ENCODE measurements at regions not wholly inside any gene's neighbourhood (a gene's known extent, or its start where the extent isn't known, plus 50 kb on each side); places are given as distances from the start of the nearest gene placed in this dataset.

DNA sequence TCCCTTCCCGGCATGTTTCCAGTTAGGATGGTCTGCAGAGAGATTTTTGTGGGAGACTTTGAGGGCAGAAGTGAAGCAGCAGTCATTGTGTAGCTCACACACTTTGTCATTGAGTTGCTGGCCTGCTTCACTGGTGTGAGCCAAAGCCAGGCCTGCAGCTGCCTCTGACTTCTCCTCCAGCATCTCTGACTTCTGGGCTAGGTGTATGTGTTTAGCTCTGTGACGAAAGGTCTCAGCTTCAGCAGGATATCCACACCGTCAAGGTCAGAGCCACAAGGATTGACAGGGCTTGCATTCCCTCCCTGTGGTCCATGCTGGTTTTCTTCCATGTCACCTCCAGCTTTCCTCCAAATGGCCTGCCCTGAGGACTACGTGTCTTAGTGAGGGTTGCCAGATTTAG, 57.1 kb upstream of the OSBPL11 start:
- no peak overlapping the region for H2AFZ ChIP-seq
- in situ Hi-C loops (cut with MboI), result no loop called here

DNA sequence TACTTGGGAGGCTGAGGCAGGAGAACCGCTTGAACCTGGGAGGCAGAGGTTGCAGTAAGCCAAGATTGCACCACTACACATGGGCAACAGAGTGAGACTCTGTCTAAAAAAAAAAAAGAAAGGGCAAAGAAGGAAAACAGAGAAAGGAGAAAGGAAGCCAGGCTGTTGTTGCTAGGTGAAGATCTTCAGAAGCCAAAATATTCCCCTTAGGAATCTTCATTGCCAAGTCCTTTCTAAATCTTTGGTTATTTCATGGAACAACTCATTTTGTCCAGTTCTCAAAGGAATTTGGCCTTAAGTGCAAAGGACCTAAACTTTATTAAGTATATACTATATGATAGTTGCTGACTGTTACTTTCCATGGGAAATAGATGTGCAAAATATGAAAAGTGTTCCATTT, 59.2 kb upstream of the OSBPL11 start:
- in situ Hi-C loops (cut with MboI), result no loop called here
- no peak overlapping the region for H2AFZ ChIP-seq

More for the DNA sequence above, 57.1 kb upstream of the OSBPL11 start:
- no peaks in the 10 kb centered on the region for H3F3A ChIP-seq (ENCODE audit: insufficient read depth)
- no peak overlapping the region for H3K4me2 ChIP-seq (ENCODE audit: unreplicated experiment)
- H3K36me3 ChIP-seq (ENCODE audit: low read depth), result no peaks in the 10 kb centered on the region
- no peak overlapping the region for H3K9ac ChIP-seq
- no peak for DNase-seq
- H3K27ac ChIP-seq, result no peak overlapping the region
- H3K4me3 ChIP-seq, result no peak overlapping the region
- H3K9me3 ChIP-seq (ENCODE audit: low read depth), result no peaks in the 10 kb centered on the region
- no peaks in the 10 kb centered on the region for H3K79me2 ChIP-seq (ENCODE audit: insufficient read depth)
- 0 out of 2 replicates have a peak, but pooled peaks cover 4% of the 10 kb centered on the region for H3K9me2 ChIP-seq (ENCODE audit: insufficient read depth)
- H3K27me3 ChIP-seq (replicated peaks; ENCODE audit: insufficient read depth), result no peaks in the 10 kb centered on the region
- TF ChIP-seq EZH2phosphoT487 (IDR thresholded peaks at IDR 0.05; ENCODE audit: insufficient read depth, low read depth) (no peak), EZH2 (IDR thresholded peaks at IDR 0.05; ENCODE audit: insufficient read depth, poor library complexity, severe bottlenecking) (no peak)
- H3K4me1 ChIP-seq (ENCODE audit: insufficient read depth), result peaks cover 5% of the 10 kb centered on the region
- H4K20me1 ChIP-seq (ENCODE audit: insufficient read depth), result no peaks in the 10 kb centered on the region
- whole genome bisulfite sequencing, 2 experiments (ENCODE audit: low coverage in 1 of 2, low lambda C conversion rate in 2 of 2, missing lambda C conversion rate in 2 of 2), result 83 to 86% methylated on average over 4 of the region's 4 CpGs

DNA sequence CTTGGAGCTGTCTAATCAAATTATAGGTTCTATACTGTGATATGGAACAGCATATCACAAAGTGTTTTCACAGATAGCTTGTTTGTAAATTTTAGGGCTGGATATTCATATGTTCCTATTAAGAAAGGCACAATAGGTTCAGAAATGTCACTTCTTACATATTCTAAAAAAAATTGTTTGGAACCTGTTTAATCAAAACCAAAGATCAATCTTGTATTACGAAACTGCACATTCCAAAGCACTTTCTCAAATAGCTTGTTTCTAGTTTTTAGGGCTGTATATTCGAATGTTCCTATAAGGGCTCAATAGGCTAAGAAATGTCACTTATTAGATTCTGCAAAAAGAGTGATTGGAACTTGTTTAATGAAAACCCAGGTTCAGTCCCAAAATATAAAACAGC, 67.4 kb upstream of the OSBPL11 start:
- Histone ChIP-seq H3K36me3 (ENCODE audit: low read depth) (no peaks in the 10 kb centered on the region), H3K9me3 (ENCODE audit: low read depth) (no peaks in the 10 kb centered on the region), H3K9ac (no peak overlapping the region), H3K27ac (no peak overlapping the region), H3K4me2 (ENCODE audit: unreplicated experiment) (peak overlapping the region; percentile 30), H3K4me3 (no peak overlapping the region), H3K79me2 (ENCODE audit: insufficient read depth) (no peaks in the 10 kb centered on the region), H3K9me2 (ENCODE audit: insufficient read depth) (no peaks in the 10 kb centered on the region), H3K4me1 (ENCODE audit: insufficient read depth) (peaks cover 11% of the 10 kb centered on the region), H2AFZ (no peak overlapping the region), H3K27me3 (replicated peaks; ENCODE audit: insufficient read depth) (no peaks in the 10 kb centered on the region), H3F3A (ENCODE audit: insufficient read depth) (no peaks in the 10 kb centered on the region; the same call in 1 of the 2 replicates), H4K20me1 (ENCODE audit: insufficient read depth) (no peaks in the 10 kb centered on the region)
- WGBS, 2 experiments (ENCODE audit: low coverage in 1 of 2, low lambda C conversion rate in 2 of 2, missing lambda C conversion rate in 2 of 2), result 37 to 43% methylated on average over 2 of the region's 2 CpGs
- DNase-seq, result peak; percentile 50
- TF ChIP-seq EZH2 (IDR thresholded peaks at IDR 0.05; ENCODE audit: insufficient read depth, poor library complexity, severe bottlenecking) (no peak), EZH2phosphoT487 (IDR thresholded peaks at IDR 0.05; ENCODE audit: insufficient read depth, low read depth) (no peak)
- in situ Hi-C loops (cut with MboI), result no loop called here

More for the DNA sequence above, 59.2 kb upstream of the OSBPL11 start:
- no peaks in the 10 kb centered on the region for H3F3A ChIP-seq (ENCODE audit: insufficient read depth)
- no peak overlapping the region for H3K27ac ChIP-seq
- 0 out of 2 replicates have a peak, but pooled peaks cover 4% of the 10 kb centered on the region for H3K9me2 ChIP-seq (ENCODE audit: insufficient read depth)
- no peaks in the 10 kb centered on the region for H3K9me3 ChIP-seq (ENCODE audit: low read depth)
- no peaks in the 10 kb centered on the region for H4K20me1 ChIP-seq (ENCODE audit: insufficient read depth)
- H3K9ac ChIP-seq, result no peak overlapping the region
- no peak for TF ChIP-seq EZH2 (IDR thresholded peaks at IDR 0.05; ENCODE audit: insufficient read depth, poor library complexity, severe bottlenecking)
- no peak for TF ChIP-seq EZH2phosphoT487 (IDR thresholded peaks at IDR 0.05; ENCODE audit: insufficient read depth, low read depth)
- no peak for DNase-seq
- no peaks in the 10 kb centered on the region for H3K36me3 ChIP-seq (ENCODE audit: low read depth)
- H3K79me2 ChIP-seq (ENCODE audit: insufficient read depth), result no peaks in the 10 kb centered on the region
- no peak overlapping the region for H3K4me3 ChIP-seq
- 89 to 100% methylated on average over 1 of the region's 1 CpG for WGBS, 2 experiments (ENCODE audit: low coverage in 1 of 2, low lambda C conversion rate in 2 of 2, missing lambda C conversion rate in 2 of 2)
- H3K27me3 ChIP-seq (replicated peaks; ENCODE audit: insufficient read depth), result no peaks in the 10 kb centered on the region
- H3K4me2 ChIP-seq (ENCODE audit: unreplicated experiment), result no peak overlapping the region
- peaks cover 5% of the 10 kb centered on the region for H3K4me1 ChIP-seq (ENCODE audit: insufficient read depth)

DNA sequence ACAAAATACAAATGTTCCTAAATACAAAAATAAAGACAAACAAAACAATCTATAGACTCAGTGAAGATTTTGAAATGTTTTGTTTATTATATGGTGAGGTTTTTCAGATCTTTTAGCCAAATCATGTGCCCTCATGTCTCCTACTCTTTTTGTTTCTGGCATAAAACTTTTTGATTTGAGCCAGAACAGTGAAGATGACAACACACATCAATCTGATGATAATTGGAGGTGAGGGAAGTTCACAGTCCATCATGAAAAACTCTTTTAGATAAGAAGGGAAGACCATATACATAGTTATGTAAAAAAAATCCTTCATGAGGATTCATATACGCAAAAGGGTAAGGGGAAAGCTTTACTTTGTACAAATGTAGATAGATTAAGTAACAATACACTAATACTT, 75.1 kb upstream of the OSBPL11 start:
- H3K4me1 ChIP-seq (ENCODE audit: insufficient read depth), result no peaks in the 10 kb centered on the region
- no peak overlapping the region for H2AFZ ChIP-seq
- no peak overlapping the region for H3K4me2 ChIP-seq (ENCODE audit: unreplicated experiment)
- H3K9me3 ChIP-seq (ENCODE audit: low read depth), result no peaks in the 10 kb centered on the region
- in situ Hi-C loops (cut with MboI), result no loop called here
- no peaks in the 10 kb centered on the region for H3K27me3 ChIP-seq (replicated peaks; ENCODE audit: insufficient read depth)
- no peaks in the 10 kb centered on the region for H4K20me1 ChIP-seq (ENCODE audit: insufficient read depth)
- H3K9me2 ChIP-seq (ENCODE audit: insufficient read depth), result no peaks in the 10 kb centered on the region
- H3K4me3 ChIP-seq, result no peak overlapping the region
- no peak overlapping the region for H3K9ac ChIP-seq
- no peaks in the 10 kb centered on the region for H3K36me3 ChIP-seq (ENCODE audit: low read depth)
- H3K79me2 ChIP-seq (ENCODE audit: insufficient read depth), result no peaks in the 10 kb centered on the region
- DNase-seq, result no peak
- H3K27ac ChIP-seq, result no peak overlapping the region
- TF ChIP-seq EZH2phosphoT487 (IDR thresholded peaks at IDR 0.05; ENCODE audit: insufficient read depth, low read depth) (no peak), EZH2 (IDR thresholded peaks at IDR 0.05; ENCODE audit: insufficient read depth, poor library complexity, severe bottlenecking) (no peak)
- H3F3A ChIP-seq (ENCODE audit: insufficient read depth), result no peaks in the 10 kb centered on the region
- WGBS, 2 experiments (ENCODE audit: low coverage in 1 of 2, low lambda C conversion rate in 2 of 2, missing lambda C conversion rate in 2 of 2), result 39 to 43% methylated on average over 1 of the region's 1 CpG

DNA sequence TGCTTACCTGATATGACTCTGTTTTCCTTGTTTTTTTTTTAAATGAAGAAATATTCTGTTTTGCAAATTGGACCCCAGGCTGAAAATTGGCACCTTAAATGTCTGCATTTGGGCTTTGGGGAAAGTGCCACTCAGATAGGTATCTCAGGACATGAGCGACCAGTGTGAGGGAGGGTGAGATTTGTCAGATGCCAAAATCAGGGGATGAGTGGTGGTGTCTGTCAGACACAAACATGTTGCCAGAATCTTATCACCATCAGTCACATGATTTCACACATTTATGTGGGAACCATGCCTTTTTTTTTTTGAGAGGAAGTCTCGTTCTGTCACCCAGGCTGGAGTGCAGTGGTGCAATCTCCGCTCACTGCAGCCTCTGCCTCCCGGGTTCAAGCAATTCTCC, 75.6 kb upstream of the OSBPL11 start:
- H2AFZ ChIP-seq, result no peak overlapping the region
- H3K27me3 ChIP-seq (replicated peaks; ENCODE audit: insufficient read depth), result no peaks in the 10 kb centered on the region
- no peak overlapping the region for H3K4me2 ChIP-seq (ENCODE audit: unreplicated experiment)
- no peaks in the 10 kb centered on the region for H3K36me3 ChIP-seq (ENCODE audit: low read depth)
- no peak overlapping the region for H3K9ac ChIP-seq
- H3K9me2 ChIP-seq (ENCODE audit: insufficient read depth), result no peaks in the 10 kb centered on the region
- no peak overlapping the region for H3K4me3 ChIP-seq
- H3F3A ChIP-seq (ENCODE audit: insufficient read depth), result no peaks in the 10 kb centered on the region
- H3K27ac ChIP-seq, result no peak overlapping the region
- 84 to 94% methylated on average over 4 of the region's 4 CpGs for WGBS, 2 experiments (ENCODE audit: low coverage in 1 of 2, low lambda C conversion rate in 2 of 2, missing lambda C conversion rate in 2 of 2)
- TF ChIP-seq EZH2phosphoT487 (IDR thresholded peaks at IDR 0.05; ENCODE audit: insufficient read depth, low read depth), result no peak
- no peak for TF ChIP-seq EZH2 (IDR thresholded peaks at IDR 0.05; ENCODE audit: insufficient read depth, poor library complexity, severe bottlenecking)
- no peaks in the 10 kb centered on the region for H3K9me3 ChIP-seq (ENCODE audit: low read depth)
- H3K4me1 ChIP-seq (ENCODE audit: insufficient read depth), result no peaks in the 10 kb centered on the region
- no peaks in the 10 kb centered on the region for H4K20me1 ChIP-seq (ENCODE audit: insufficient read depth)
- in situ Hi-C loops (cut with MboI), result no loop called here
- no peak for DNase-seq
- H3K79me2 ChIP-seq (ENCODE audit: insufficient read depth), result no peaks in the 10 kb centered on the region

Data from GM23248 (cell line).